OCI-LY1 (cell line): ENCODE measurements at regions not wholly inside any gene's neighbourhood (a gene's known extent, or its start where the extent isn't known, plus 50 kb on each side); places are given as distances from the start of the nearest gene placed in this dataset.

Experiments used
- CTCF ChIP-seq: fragments of 200-600 bp; sonication (generic), shearing (Covaris generic); IDR thresholded peaks from 2 replicates; pipeline ENCODE4 v1.5.1; 2017; ENCODE audit warnings: mild to moderate bottlenecking, antibody characterized with exemption, low read length, moderate library complexity, mixed read lengths
- EZH2 ChIP-seq: fragments of 200-600 bp; sonication (generic), shearing (Covaris generic); IDR thresholded peaks from 2 replicates; pipeline ENCODE4 v1.8.0; 2017; ENCODE audit warnings: borderline replicate concordance, mixed run types, mild to moderate bottlenecking, antibody characterized with exemption, low read length, moderate library complexity, mixed read lengths

GRCh38 chr5:117041926-117042595 lies 467.4 kb upstream of the SEMA6A start:
- no peak for TF ChIP-seq CTCF
- TF ChIP-seq EZH2 = no peak
